Stomach (tissue), 8 donors: ENCODE measurements at regions not wholly inside any gene's neighbourhood (a gene's known extent, or its start where the extent isn't known, plus 50 kb on each side); places are given as distances from the start of the nearest gene placed in this dataset.

ENCODE experiments used
- DNase-seq, 2 donors: peaks; one replicate each; pipeline versions ENCODE4 v3.0.0 to v3.0.0-alpha.2; 2013 to 2019
- H3K27ac ChIP-seq, 5 donors: fragments of 200-600 bp in 4 of 5; sonication (generic) in 4 of 5; one replicate each; pipeline ENCODE4 v1.5.1; 2013 to 2019; ENCODE audit warnings: mild to moderate bottlenecking in 1 of 5, moderate library complexity in 1 of 5
- H3K27me3 ChIP-seq, 3 donors: fragments of 200-600 bp; sonication (generic); one replicate each; pipeline ENCODE4 v1.5.1; 2017 to 2019; ENCODE audit warnings: mixed run types in 1 of 3
- H3K36me3 ChIP-seq, 4 donors: fragments of 200-600 bp; sonication (generic); 1 replicate in 3 of 4; 2 replicates in 1 of 4; pipeline ENCODE4 v1.5.1; 2016 to 2019
- H3K4me1 ChIP-seq, 4 donors: fragments of 200-600 bp; sonication (generic); one replicate each; pipeline ENCODE4 v1.5.1; 2016 to 2019
- H3K4me3 ChIP-seq, 4 donors: fragments of 200-600 bp; sonication (generic) in 3 of 4; one replicate each; pipeline ENCODE4 v1.5.1; 2016 to 2019; ENCODE audit warnings: mild to moderate bottlenecking in 1 of 4
- H3K9me3 ChIP-seq, 4 donors: fragments of 200-600 bp; sonication (generic); one replicate each; pipeline ENCODE4 v1.5.1; 2016 to 2019
- CTCF ChIP-seq, 7 experiments: fragments of 450-650 bp in 4 of 7; fragments of 200-600 bp in 3 of 7; sonication (generic) in 3 of 7; IDR thresholded peaks; one replicate each; pipeline ENCODE4 v1.5.1; 2016 to 2019; ENCODE audit warnings: antibody characterized with exemption in 7 of 7, control low read depth in 2 of 7, mild to moderate bottlenecking in 1 of 7
- EP300 ChIP-seq: sonication (generic); formaldehyde crosslinking; IDR thresholded peaks from one replicate; pipeline ENCODE4 v1.6.1; 2017; ENCODE audit warnings: antibody characterized with exemption
- POLR2A ChIP-seq, 4 donors: fragments of 450-650 bp; IDR thresholded peaks; one replicate each; pipeline ENCODE4 v1.6.1; 2016; ENCODE audit warnings: antibody characterized with exemption in 4 of 4, control low read depth in 2 of 4, mild to moderate bottlenecking in 1 of 4, moderate library complexity in 1 of 4
- POLR2AphosphoS5 ChIP-seq, 3 donors: sonication (generic); formaldehyde crosslinking; IDR thresholded peaks; one replicate each; pipeline ENCODE4 v1.6.1; 2016; ENCODE audit warnings: antibody characterized with exemption in 3 of 3
- WGBS, 5 donors: extraction: QIAGEN DNeasy Blood & Tissue Kit in 3 of 5; methylation state at CpG; one replicate each; pipeline versions ENCODE4 v1.1.5 to v1.1.7; 2013 to 2018; 5-methylcytosine and 5-hydroxymethylcytosine counted together
- intact Hi-C: fragments of 100-400 bp; cut with DNase I; formaldehyde crosslinking; loops from one replicate; pipeline ENCODE4 v1.15.1; 2023; ENCODE audit warnings: low total_unique reads
- donor health status: healthy with polysubstance abuse.
- donor health status: Bipolar disorder and iron deficiency.
- donor health status: healthy.

- DNase-seq: no peak
- TF ChIP-seq CTCF (IDR thresholded peaks at IDR 0.05) (no peak), POLR2A (IDR thresholded peaks at IDR 0.05) (no peak), POLR2AphosphoS5 (IDR thresholded peaks at IDR 0.05) (no peak), EP300 (no peak)
- peaks cover 0 to 4% (median 0%) of the 10 kb centered on the region in 4 donors for H3K9me3 ChIP-seq
- no peaks in the 10 kb centered on the region for H3K27me3 ChIP-seq
- intact Hi-C loops: no loop called here
- H3K4me1 ChIP-seq: no peaks in the 10 kb centered on the region
- no peaks in the 10 kb centered on the region for H3K36me3 ChIP-seq
- WGBS, 5 donors: 86 to 94% (median 90%) methylated on average over 2 to 6 of the region's 6 CpGs
- H3K27ac ChIP-seq: no peak overlapping the region
- no peak overlapping the region for H3K4me3 ChIP-seq
Measured at GRCh38 chr13:88896466-88896865, 1225.3 kb downstream of the SLITRK5 start.

- 16 to 27% (median 20%) methylated on average over 2 of the region's 2 CpGs for WGBS, 5 donors
- TF ChIP-seq CTCF (IDR thresholded peaks at IDR 0.05) (no peak), POLR2AphosphoS5 (IDR thresholded peaks at IDR 0.05) (no peak), POLR2A (IDR thresholded peaks at IDR 0.05) (no peak), EP300 (no peak)
- DNase-seq: peak in 1 of 2 donors; percentile 44
Measured at GRCh38 chr13:88908961-88909441, 1237.8 kb downstream of the SLITRK5 start.

GRCh38 chr13:88919970-88920628 is 1248.9 kb downstream of the SLITRK5 start:
- no peak overlapping the region for H3K4me3 ChIP-seq
- 59 to 70% (median 69%) methylated on average over 3 of the region's 3 CpGs for WGBS, 5 donors

More at GRCh38 chr13:88908961-88909441, 1237.8 kb downstream of the SLITRK5 start:
- H3K4me1 ChIP-seq: no peaks in the 10 kb centered on the region
- H3K9me3 ChIP-seq: no peaks in the 10 kb centered on the region
- H3K27me3 ChIP-seq: no peaks in the 10 kb centered on the region
- no peaks in the 10 kb centered on the region for H3K36me3 ChIP-seq
- H3K4me3 ChIP-seq: no peak overlapping the region
- intact Hi-C loops: no loop called here
- no peak overlapping the region for H3K27ac ChIP-seq

GRCh38 chr13:88925954-88926353 is 1254.8 kb downstream of the SLITRK5 start:
- Histone ChIP-seq H3K9me3 (peaks cover 0 to 14% (median 3%) of the 10 kb centered on the region in 4 donors), H3K4me3 (no peak overlapping the region), H3K36me3 (no peaks in the 10 kb centered on the region), H3K27ac (no peak overlapping the region), H3K4me1 (no peaks in the 10 kb centered on the region), H3K27me3 (no peaks in the 10 kb centered on the region)
- TF ChIP-seq POLR2A (IDR thresholded peaks at IDR 0.05): no peak
- TF ChIP-seq POLR2AphosphoS5 (IDR thresholded peaks at IDR 0.05): no peak
- TF ChIP-seq EP300: no peak
- no peak for TF ChIP-seq CTCF (IDR thresholded peaks at IDR 0.05)
- DNase-seq: no peak
- intact Hi-C loops: no loop called here
- WGBS, 5 donors: 71 to 87% (median 85%) methylated on average over 1 to 3 of the region's 3 CpGs

More at GRCh38 chr13:88919970-88920628, 1248.9 kb downstream of the SLITRK5 start:
- Histone ChIP-seq H3K9me3 (no peaks in the 10 kb centered on the region), H3K27me3 (no peaks in the 10 kb centered on the region), H3K27ac (no peak overlapping the region), H3K36me3 (no peaks in the 10 kb centered on the region), H3K4me1 (no peaks in the 10 kb centered on the region)
- peak in 1 of 2 donors; percentile 9 for DNase-seq
- TF ChIP-seq EP300: no peak
- no peak for TF ChIP-seq POLR2AphosphoS5 (IDR thresholded peaks at IDR 0.05)
- TF ChIP-seq CTCF (IDR thresholded peaks at IDR 0.05): no peak
- no peak for TF ChIP-seq POLR2A (IDR thresholded peaks at IDR 0.05)
- intact Hi-C loops: no loop called here
